Left kidney (tissue), 1 donor: ENCODE measurements at regions not wholly inside any gene's neighbourhood (a gene's known extent, or its start where the extent isn't known, plus 50 kb on each side); places are given as distances from the start of the nearest gene placed in this dataset.
"Not testable (repeated sequence)": the region's sequence is repeated elsewhere in the genome, so short reads cannot be mapped to it uniquely, and the experiment has no call there.

Experiments
- DNase-seq: peaks from one replicate; pipeline ENCODE4 v3.0.0-alpha.2; 2013

- DNase-seq, result no peak
Measured at GRCh38 chr18:1488957-1489356, 584.3 kb downstream of the ADCYAP1 start.

DNA sequence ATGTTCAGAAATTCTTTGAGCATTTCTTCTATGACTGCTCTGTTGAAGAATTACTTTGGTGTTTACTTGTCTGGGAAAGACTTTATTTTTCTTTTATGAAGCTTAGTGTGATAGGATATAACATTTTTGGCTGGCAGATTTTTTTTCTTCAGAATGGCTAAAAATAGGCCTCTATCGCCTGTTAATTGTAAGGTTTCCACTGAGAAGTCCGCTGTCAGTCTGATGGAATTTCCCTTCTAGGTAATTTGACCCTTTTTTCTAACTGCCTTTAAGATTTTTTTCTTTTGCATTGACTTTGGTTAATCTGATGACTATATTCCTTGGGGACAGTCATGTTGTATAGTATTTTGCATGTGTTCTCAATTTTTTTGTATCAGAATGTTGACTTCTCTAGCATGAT, 590.7 kb downstream of the ADCYAP1 start:
- DNase-seq, result no peak

DNA sequence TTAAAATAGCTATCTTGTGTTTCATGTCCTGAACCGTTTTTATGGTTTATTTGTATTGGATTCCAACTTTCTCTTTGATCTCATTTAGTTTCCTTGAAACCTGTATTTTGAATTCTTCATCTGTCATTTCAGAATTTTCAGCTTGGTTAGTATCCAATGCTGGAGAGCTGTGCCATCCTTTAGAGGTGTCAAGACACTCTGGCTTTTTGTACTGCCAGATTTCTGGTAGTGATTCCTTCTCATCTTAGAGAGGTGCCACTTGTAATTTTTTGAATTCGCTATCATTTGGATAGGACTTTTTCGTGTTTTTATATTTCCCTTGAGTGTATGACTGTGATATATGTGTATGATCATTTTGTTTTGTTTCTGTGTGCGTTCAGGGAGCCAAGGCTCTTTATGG, 591.4 kb downstream of the ADCYAP1 start:
- DNase-seq, result no peak

- DNase-seq, result no peak
Measured at GRCh38 chr18:1498216-1498615, 593.5 kb downstream of the ADCYAP1 start.

DNA sequence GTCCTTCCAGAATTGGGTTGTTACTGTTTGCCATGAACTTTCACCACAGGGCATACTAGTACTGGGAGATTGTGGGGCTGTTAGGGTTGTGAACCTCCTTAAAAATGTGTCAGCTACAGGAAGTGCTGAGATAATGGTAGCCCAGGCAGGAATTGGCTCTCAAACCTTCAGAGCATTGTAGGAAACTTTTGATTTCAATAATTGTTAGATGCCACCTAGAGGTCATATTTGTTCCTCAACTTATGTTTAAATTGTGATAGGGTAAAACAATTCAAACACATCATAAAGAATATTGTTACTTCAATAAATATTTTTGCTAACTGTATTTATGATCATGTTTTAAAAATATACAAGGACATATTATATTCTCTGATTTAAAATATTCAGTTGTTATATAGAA, 594.6 kb downstream of the ADCYAP1 start:
- DNase-seq, result no peak

- no peak for DNase-seq
Measured at GRCh38 chr18:1503847-1504246, 599.2 kb downstream of the ADCYAP1 start.

- DNase-seq, result no peak
Measured at GRCh38 chr18:1505856-1506255, 601.2 kb downstream of the ADCYAP1 start.

DNA sequence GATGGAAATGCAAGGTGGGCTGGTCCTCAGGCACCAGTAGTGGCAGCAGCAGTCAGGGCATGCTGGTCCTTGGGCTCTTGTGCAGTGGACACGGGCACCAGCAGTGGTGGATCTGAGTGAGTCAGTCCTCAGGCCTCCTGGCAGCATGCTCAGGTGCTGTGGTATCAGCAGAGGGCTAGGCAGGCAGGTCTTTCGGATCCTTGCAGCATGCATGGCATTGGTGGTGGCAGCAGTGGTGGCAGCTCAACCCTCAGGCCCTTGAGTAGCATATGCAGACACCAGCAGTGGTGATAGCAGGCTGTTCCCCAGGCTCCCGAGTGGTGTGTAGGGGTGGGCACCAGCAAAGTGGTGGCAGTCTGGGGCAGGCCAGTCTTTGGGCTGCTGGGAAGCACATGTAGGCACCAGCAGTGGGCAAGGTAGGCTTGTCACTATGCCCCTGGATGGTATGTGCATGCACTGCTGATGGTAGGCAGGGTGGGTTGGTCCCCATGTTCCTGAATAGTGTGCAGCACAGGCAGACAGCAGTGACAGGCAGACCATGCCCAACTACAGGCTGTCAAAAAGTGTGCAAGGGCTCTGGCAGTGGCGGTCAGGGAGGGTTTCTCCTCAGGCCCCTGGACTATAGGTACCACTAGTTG, 606.0 kb downstream of the ADCYAP1 start:
- no peak for DNase-seq

- DNase-seq, result no peak
Measured at GRCh38 chr18:1511619-1512311, 607.1 kb downstream of the ADCYAP1 start.

- DNase-seq, result no peak
Measured at GRCh38 chr18:1513519-1513918, 608.8 kb downstream of the ADCYAP1 start.

GRCh38 chr18:1521588-1522248, 617.0 kb downstream of the ADCYAP1 start:
- not testable (repeated sequence) for DNase-seq

DNA sequence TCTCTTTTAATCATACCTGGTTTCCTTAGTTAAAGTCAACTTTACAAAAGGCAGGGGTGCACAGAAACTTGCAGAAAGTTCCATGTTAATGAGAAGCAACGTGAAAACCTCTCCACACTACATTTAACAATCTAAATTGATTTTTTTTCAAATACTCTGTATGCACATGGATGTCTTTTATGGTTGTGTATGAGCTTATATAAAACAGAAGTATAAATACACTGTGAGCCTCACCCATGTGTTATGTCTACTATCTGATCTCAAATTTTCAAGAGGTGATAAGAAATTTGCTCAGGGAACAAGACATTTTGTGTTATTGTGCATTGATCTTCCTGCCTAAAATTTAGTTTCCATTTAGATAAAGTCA, 617.6 kb downstream of the ADCYAP1 start:
- DNase-seq, result no peak

- no peak for DNase-seq
Measured at GRCh38 chr18:1526991-1527390, 622.3 kb downstream of the ADCYAP1 start.

DNA sequence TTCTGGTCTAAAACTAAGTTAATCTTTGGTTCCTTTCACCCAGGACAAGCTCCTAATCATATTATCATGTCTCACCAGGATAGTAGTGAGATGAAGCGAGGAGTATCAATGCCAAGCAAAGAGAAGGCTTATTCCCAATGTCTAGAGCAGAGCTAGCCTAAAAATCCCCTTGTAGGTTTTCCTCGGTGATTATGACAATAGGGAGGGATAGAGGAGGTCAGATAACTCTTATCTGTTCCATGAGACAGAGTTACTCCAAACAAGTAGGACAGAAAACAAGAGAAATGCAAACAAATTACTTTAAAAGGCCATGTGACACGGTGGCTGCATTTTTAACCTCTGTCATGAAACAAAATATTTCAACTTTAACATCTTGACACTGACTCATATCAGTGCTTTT, 623.1 kb downstream of the ADCYAP1 start:
- DNase-seq, result no peak

GRCh38 chr18:1528447-1528846, 623.8 kb downstream of the ADCYAP1 start:
- no peak for DNase-seq

DNA sequence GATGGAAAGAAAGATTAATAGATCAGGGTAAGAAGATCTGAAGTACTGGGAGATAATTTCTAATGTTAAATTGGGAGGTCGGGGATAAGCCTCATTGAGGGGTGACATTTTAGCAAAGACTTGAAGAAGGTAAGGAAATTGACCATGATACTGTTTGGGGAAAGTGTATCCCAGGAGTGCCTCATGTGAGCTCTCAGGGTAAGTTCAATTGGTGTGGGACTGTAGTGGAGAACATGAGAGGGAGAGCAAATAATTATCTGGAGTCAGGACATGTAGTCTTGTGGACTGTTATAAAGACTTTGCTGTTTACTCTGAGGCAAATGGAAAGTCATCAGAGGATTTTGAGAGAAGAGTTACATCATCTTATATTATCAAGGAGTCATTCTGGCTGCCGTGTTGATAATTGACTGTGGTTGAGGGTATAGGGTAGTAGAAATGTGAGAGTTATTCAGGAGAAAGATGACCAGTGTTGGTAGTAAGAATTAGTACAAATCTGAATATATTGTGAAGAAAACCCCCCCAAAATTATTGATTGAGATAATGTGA, 624.4 kb downstream of the ADCYAP1 start:
- DNase-seq, result no peak

DNA sequence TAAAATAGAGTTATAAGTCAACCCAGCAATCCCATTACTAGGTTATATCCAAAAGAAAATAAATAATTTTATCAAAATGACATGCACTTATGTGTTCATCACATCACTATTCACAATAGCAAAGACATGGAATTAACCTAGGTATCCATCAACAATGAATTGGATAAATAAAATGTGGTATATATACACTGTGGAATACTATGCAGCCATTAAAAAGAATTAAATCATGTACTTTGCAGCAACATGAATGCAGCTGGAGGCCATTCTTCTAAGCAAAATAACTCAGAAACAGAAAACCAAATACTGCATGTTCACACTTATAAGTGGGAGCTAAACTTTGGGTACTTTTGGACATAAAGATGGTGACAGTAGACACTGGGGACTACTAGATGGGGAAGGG, 626.0 kb downstream of the ADCYAP1 start:
- no peak for DNase-seq

- DNase-seq, result no peak
Measured at GRCh38 chr18:1539276-1539675, 634.6 kb downstream of the ADCYAP1 start.

- no peak for DNase-seq
Measured at GRCh38 chr18:1541478-1541877, 636.8 kb downstream of the ADCYAP1 start.

- DNase-seq, result no peak
Measured at GRCh38 chr18:1542230-1542774, 637.6 kb downstream of the ADCYAP1 start.

DNA sequence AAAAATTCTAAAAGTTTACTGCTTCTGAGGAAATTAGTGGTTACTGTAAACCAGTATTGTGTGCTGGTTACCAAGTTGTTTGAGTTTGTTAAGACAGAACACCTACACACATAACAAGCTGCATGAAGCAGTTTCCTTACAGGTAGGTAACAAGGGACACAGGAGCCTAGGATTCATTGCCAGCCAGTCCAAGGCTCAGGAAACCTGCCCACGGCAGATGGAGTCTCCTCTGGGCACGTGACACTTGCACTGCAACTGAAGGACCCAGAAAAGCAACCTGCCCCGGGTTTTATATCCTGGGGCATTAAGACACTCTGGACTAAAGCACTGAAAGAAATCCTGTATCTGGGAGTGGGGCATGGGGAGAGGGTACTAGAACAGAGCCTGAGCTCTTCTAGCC, 639.3 kb downstream of the ADCYAP1 start:
- no peak for DNase-seq

DNA sequence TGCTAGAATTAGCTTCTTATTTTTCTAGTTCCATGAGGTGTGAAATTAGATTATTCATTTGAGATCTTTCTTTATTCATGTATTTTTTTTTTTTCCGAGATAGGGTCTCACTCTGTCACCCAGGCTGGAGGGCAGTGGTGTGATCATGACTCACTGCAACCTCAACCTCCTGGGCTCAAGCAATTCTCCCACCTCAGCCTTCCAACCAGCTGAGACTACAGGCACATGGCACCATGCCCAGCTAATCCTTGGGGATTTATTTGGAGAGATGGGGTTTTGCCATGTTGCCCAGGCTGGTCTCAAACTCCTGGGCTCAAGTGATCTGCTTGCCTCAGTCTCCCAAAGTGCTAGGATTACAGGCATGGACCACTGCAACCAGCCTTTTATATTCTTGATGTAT, 653.0 kb downstream of the ADCYAP1 start:
- DNase-seq, result not testable (repeated sequence)

DNA sequence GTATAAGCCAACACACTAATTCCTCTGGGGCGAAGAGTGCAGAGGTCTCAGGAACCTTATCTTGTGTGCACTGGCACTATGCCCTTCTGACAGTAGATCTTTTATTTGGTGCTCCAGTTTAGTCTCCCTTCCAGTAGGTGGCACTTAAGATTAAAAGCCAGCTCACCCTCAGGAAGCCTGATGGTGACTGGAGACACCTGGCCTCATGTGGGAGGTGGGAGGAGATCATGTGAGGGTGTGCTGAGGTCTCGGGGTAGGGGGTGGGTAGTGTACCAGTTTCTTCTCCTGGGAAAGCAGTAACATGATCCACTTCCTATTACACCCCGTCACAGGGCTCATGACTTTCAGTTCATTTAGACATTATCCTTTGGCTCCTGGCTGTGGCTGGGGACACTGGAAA, 654.9 kb downstream of the ADCYAP1 start:
- peak; percentile 1 for DNase-seq
